Brain microvascular endothelial cell (primary cell): ENCODE measurements at regions not wholly inside any gene's neighbourhood (a gene's known extent, or its start where the extent isn't known, plus 50 kb on each side); places are given as distances from the start of the nearest gene placed in this dataset.

Experiments used
- DNase-seq: peaks from one replicate; pipeline ENCODE4 v3.0.0-alpha.2; 2020
- H3K27ac ChIP-seq: fragments of 250-450 bp; sonication (Bioruptor Pico); 2 replicates; pipeline ENCODE4 v1.5.1; 2020; ENCODE audit warnings: mild to moderate bottlenecking, moderate library complexity
- H3K27me3 ChIP-seq: fragments of 250-450 bp; sonication (Bioruptor Pico); replicated peaks from 2 replicates; pipeline ENCODE4 v1.5.1; 2020; ENCODE audit warnings: mild to moderate bottlenecking
- H3K36me3 ChIP-seq: fragments of 250-450 bp; sonication (Bioruptor Pico); replicated peaks from 2 replicates; pipeline ENCODE4 v1.5.1; 2020; ENCODE audit warnings: mild to moderate bottlenecking
- H3K4me3 ChIP-seq: 2 replicates; pipeline ENCODE4 v1.5.1; 2011; ENCODE audit warnings: low read depth, mild to moderate bottlenecking, control low read depth, low read length, moderate library complexity
- CTCF ChIP-seq: IDR thresholded peaks from 2 replicates; pipeline ENCODE4 v1.5.1; 2011; ENCODE audit warnings: low read depth, mild to moderate bottlenecking, moderate library complexity, low read length, control low read depth, inconsistent platforms; ENCODE audit errors: missing control alignments
- in situ Hi-C: cut with HindIII; loops from 2 replicates; pipeline ENCODE4 v1.10.0; 2017; ENCODE audit warnings: low sequenced_read_pairs, low pct_ligation_motif_present

- no peak for TF ChIP-seq CTCF
- in situ Hi-C loops = no loop called here
- H3K27me3 ChIP-seq = no peaks in the 10 kb centered on the region
- no peak overlapping the region for H3K4me3 ChIP-seq
- H3K36me3 ChIP-seq = no peaks in the 10 kb centered on the region
- H3K27ac ChIP-seq = no peak overlapping the region
- DNase-seq = no peak
Observed at GRCh38 chr12:115046805-115047204, 362.8 kb upstream of the TBX3 start.

- Histone ChIP-seq H3K36me3 (no peaks in the 10 kb centered on the region), H3K27me3 (no peaks in the 10 kb centered on the region), H3K4me3 (no peak overlapping the region), H3K27ac (no peak overlapping the region)
- in situ Hi-C loops = no loop called here
- TF ChIP-seq CTCF = no peak
- DNase-seq = no peak
Observed at GRCh38 chr12:115044073-115044472, 360.1 kb upstream of the TBX3 start.

GRCh38 chr12:115043079-115043478, 359.1 kb upstream of the TBX3 start:
- Histone ChIP-seq H3K36me3 (no peaks in the 10 kb centered on the region), H3K4me3 (no peak overlapping the region), H3K27ac (no peak overlapping the region), H3K27me3 (no peaks in the 10 kb centered on the region)
- TF ChIP-seq CTCF = no peak
- in situ Hi-C loops = no loop called here
- DNase-seq = no peak

GRCh38 chr12:115042341-115042740, 358.4 kb upstream of the TBX3 start:
- in situ Hi-C loops = no loop called here
- no peak for TF ChIP-seq CTCF

GRCh38 chr12:115037830-115038229, 353.9 kb upstream of the TBX3 start:
- in situ Hi-C loops = no loop called here
- Histone ChIP-seq H3K27ac (no peak overlapping the region), H3K27me3 (no peaks in the 10 kb centered on the region), H3K4me3 (no peak overlapping the region), H3K36me3 (no peaks in the 10 kb centered on the region)
- TF ChIP-seq CTCF = no peak
- DNase-seq = no peak

More at GRCh38 chr12:115042341-115042740, 358.4 kb upstream of the TBX3 start:
- Histone ChIP-seq H3K27ac (no peak overlapping the region), H3K4me3 (no peak overlapping the region), H3K36me3 (no peaks in the 10 kb centered on the region), H3K27me3 (no peaks in the 10 kb centered on the region)
- DNase-seq = no peak

- Histone ChIP-seq H3K27me3 (no peaks in the 10 kb centered on the region), H3K36me3 (no peaks in the 10 kb centered on the region), H3K4me3 (no peak overlapping the region), H3K27ac (no peak overlapping the region)
- no peak for TF ChIP-seq CTCF
- no peak for DNase-seq
- in situ Hi-C loops = no loop called here
Observed at GRCh38 chr12:115035535-115036107, 351.6 kb upstream of the TBX3 start.
